MM.1S (cell line): ENCODE measurements at regions not wholly inside any gene's neighbourhood (a gene's known extent, or its start where the extent isn't known, plus 50 kb on each side); places are given as distances from the start of the nearest gene placed in this dataset.

Source experiments
- DNase-seq: peaks from one replicate; pipeline ENCODE4 v3.0.0-alpha.2; 2015
- H2AFZ ChIP-seq: fragments of 300-600 bp; sonication (generic); 2 replicates; pipeline ENCODE4 v1.6.0; 2016; ENCODE audit warnings: antibody characterized with exemption, low read length
- H3F3A ChIP-seq: fragments of 300-600 bp; sonication (generic); 2 replicates; pipeline ENCODE4 v1.6.1; 2016; ENCODE audit warnings: mild to moderate bottlenecking, antibody characterized with exemption, low read length, moderate library complexity, mixed read lengths; ENCODE audit not compliant: insufficient read depth
- H3K27ac ChIP-seq: fragments of 300-600 bp; sonication (generic); 2 replicates; pipeline ENCODE4 v1.5.1; 2016; ENCODE audit warnings: mild to moderate bottlenecking, low read length
- H3K27me3 ChIP-seq: fragments of 300-600 bp; sonication (generic); replicated peaks from 2 replicates; pipeline ENCODE4 v1.6.0; 2016; ENCODE audit warnings: low read length; ENCODE audit not compliant: insufficient read depth
- H3K36me3 ChIP-seq: fragments of 300-600 bp; sonication (generic); replicated peaks from 2 replicates; pipeline ENCODE4 v1.6.1; 2016; ENCODE audit warnings: mild to moderate bottlenecking, low read length, mixed read lengths; ENCODE audit not compliant: insufficient read depth
- H3K4me1 ChIP-seq: fragments of 300-600 bp; sonication (generic); 2 replicates; pipeline ENCODE4 v1.6.1; 2016; ENCODE audit warnings: low read length, mixed read lengths
- H3K4me2 ChIP-seq: fragments of 300-600 bp; sonication (generic); 2 replicates; pipeline ENCODE4 v1.6.0; 2016; ENCODE audit warnings: low read depth, low read length
- H3K4me3 ChIP-seq: fragments of 300-600 bp; sonication (generic); 2 replicates; pipeline ENCODE4 v1.5.1; 2016; ENCODE audit warnings: low read length, mixed read lengths
- H3K79me2 ChIP-seq: fragments of 300-600 bp; sonication (generic); 2 replicates; pipeline ENCODE4 v1.6.1; 2016; ENCODE audit warnings: mixed run types, low read length, mixed read lengths
- H3K9ac ChIP-seq: fragments of 300-600 bp; sonication (generic); 2 replicates; pipeline ENCODE4 v1.6.1; 2016; ENCODE audit warnings: low read length, mixed read lengths
- H3K9me2 ChIP-seq: fragments of 300-600 bp; sonication (generic); replicated peaks from 2 replicates; pipeline ENCODE4 v1.6.1; 2016; ENCODE audit warnings: mild to moderate bottlenecking, low read length, mixed read lengths; ENCODE audit not compliant: insufficient read depth
- H3K9me3 ChIP-seq: fragments of 300-600 bp; sonication (generic); replicated peaks from 2 replicates; pipeline ENCODE4 v1.6.1; 2016; ENCODE audit warnings: mild to moderate bottlenecking, low read length, mixed read lengths; ENCODE audit not compliant: insufficient read depth
- H4K20me1 ChIP-seq: fragments of 300-600 bp; sonication (generic); 2 replicates; pipeline ENCODE4 v1.6.1; 2016; ENCODE audit warnings: mild to moderate bottlenecking, low read length, moderate library complexity, mixed read lengths; ENCODE audit not compliant: insufficient read depth
- CTCF ChIP-seq: fragments of 300-600 bp; sonication (generic); IDR thresholded peaks from 2 replicates; pipeline ENCODE4 v1.5.1; 2016; ENCODE audit warnings: antibody characterized with exemption, low read length, mixed read lengths
- EZH2 ChIP-seq: fragments of 300-600 bp; sonication (generic); optimal IDR thresholded peaks from 2 replicates; pipeline ENCODE3; 2017; ENCODE audit warnings: low read depth, mild to moderate bottlenecking, antibody characterized with exemption, low read length, mixed read lengths
- EZH2phosphoT487 ChIP-seq: fragments of 300-600 bp; sonication (generic); IDR thresholded peaks from 2 replicates; pipeline ENCODE4 v1.6.1; 2018; ENCODE audit warnings: antibody characterized with exemption, low read length

GRCh38 chr13:79626924-79627323, 146.0 kb downstream of the NDFIP2 start:
- H3K36me3 ChIP-seq, result no peaks in the 10 kb centered on the region
- no peak for TF ChIP-seq CTCF
- TF ChIP-seq EZH2phosphoT487, result no peak
- no peak for TF ChIP-seq EZH2

GRCh38 chr13:79625517-79625916, 144.6 kb downstream of the NDFIP2 start:
- no peak for DNase-seq
- TF ChIP-seq EZH2phosphoT487, result no peak
- no peak for TF ChIP-seq CTCF
- TF ChIP-seq EZH2, result no peak
- Histone ChIP-seq H3F3A (no peaks in the 10 kb centered on the region), H3K9ac (no peak overlapping the region), H3K27me3 (no peaks in the 10 kb centered on the region), H4K20me1 (no peaks in the 10 kb centered on the region), H3K27ac (no peak overlapping the region), H3K79me2 (no peaks in the 10 kb centered on the region), H3K9me2 (no peaks in the 10 kb centered on the region), H3K4me1 (peaks cover 11% of the 10 kb centered on the region), H3K36me3 (no peaks in the 10 kb centered on the region), H3K9me3 (no peaks in the 10 kb centered on the region), H2AFZ (no peak overlapping the region), H3K4me2 (no peak overlapping the region), H3K4me3 (no peak overlapping the region)

More at GRCh38 chr13:79626924-79627323, 146.0 kb downstream of the NDFIP2 start:
- Histone ChIP-seq H3K27ac (no peak overlapping the region), H3K4me1 (peaks cover 8% of the 10 kb centered on the region), H3K4me3 (no peak overlapping the region), H3K4me2 (no peak overlapping the region), H2AFZ (no peak overlapping the region), H3K9ac (no peak overlapping the region), H3K27me3 (no peaks in the 10 kb centered on the region), H4K20me1 (no peaks in the 10 kb centered on the region), H3K79me2 (no peaks in the 10 kb centered on the region), H3K9me2 (no peaks in the 10 kb centered on the region), H3K9me3 (no peaks in the 10 kb centered on the region), H3F3A (no peaks in the 10 kb centered on the region)
- no peak for DNase-seq

GRCh38 chr13:79621902-79622301, 140.9 kb downstream of the NDFIP2 start:
- no peak overlapping the region for H3K4me3 ChIP-seq
- no peaks in the 10 kb centered on the region for H3K79me2 ChIP-seq
- H2AFZ ChIP-seq, result 0 out of 2 replicates have a peak overlapping the region, but pooled peaks have one; percentile 32
- H3F3A ChIP-seq, result no peaks in the 10 kb centered on the region
- peak overlapping the region; percentile 39 for H3K4me2 ChIP-seq
- no peaks in the 10 kb centered on the region for H3K27me3 ChIP-seq
- peaks cover 11% of the 10 kb centered on the region for H3K4me1 ChIP-seq
- DNase-seq, result peak; percentile 12
- H3K36me3 ChIP-seq, result no peaks in the 10 kb centered on the region
- no peaks in the 10 kb centered on the region for H3K9me3 ChIP-seq
- H3K9ac ChIP-seq, result no peak overlapping the region
- TF ChIP-seq EZH2 (no peak), EZH2phosphoT487 (no peak), CTCF (no peak)
- H3K9me2 ChIP-seq, result no peaks in the 10 kb centered on the region
- H4K20me1 ChIP-seq, result no peaks in the 10 kb centered on the region
- H3K27ac ChIP-seq, result peak overlapping the region; percentile 53; the same call in 1 of the 2 replicates
